ENCODE measurements at regions not wholly inside any gene's neighbourhood (a gene's known extent, or its start where the extent isn't known, plus 50 kb on each side); places are given as distances from the start of the nearest gene placed in this dataset.

- H3K79me2 ChIP-seq (ENCODE audit: insufficient read depth, low read depth): no peaks in the 10 kb centered on the region
- H3K27me3 ChIP-seq (ENCODE audit: insufficient read depth, low read depth): no peaks in the 10 kb centered on the region
- H3K27ac ChIP-seq: no peak overlapping the region
- no peaks in the 10 kb centered on the region for H4K20me1 ChIP-seq (ENCODE audit: insufficient read depth)
- no peak overlapping the region for H3K4me2 ChIP-seq
- H3K9ac ChIP-seq: no peak overlapping the region
- TF ChIP-seq CTCF (conservative IDR thresholded peaks at IDR 0.05; ENCODE audit: low read depth, low read length): no peak
- no peaks in the 10 kb centered on the region for H3K36me3 ChIP-seq (ENCODE audit: insufficient read depth)
- H3K4me1 ChIP-seq (ENCODE audit: low read depth, poor library complexity, severe bottlenecking): no peaks in the 10 kb centered on the region
- no peak overlapping the region for H3K4me3 ChIP-seq (IDR thresholded peaks at IDR 0.05; ENCODE audit: insufficient read depth, low read depth, low read length)
- no peak overlapping the region for H2AFZ ChIP-seq (ENCODE audit: low read depth)
Observed at GRCh38 chr10:33780961-33781360, 446.5 kb upstream of the NRP1 start.

DNA sequence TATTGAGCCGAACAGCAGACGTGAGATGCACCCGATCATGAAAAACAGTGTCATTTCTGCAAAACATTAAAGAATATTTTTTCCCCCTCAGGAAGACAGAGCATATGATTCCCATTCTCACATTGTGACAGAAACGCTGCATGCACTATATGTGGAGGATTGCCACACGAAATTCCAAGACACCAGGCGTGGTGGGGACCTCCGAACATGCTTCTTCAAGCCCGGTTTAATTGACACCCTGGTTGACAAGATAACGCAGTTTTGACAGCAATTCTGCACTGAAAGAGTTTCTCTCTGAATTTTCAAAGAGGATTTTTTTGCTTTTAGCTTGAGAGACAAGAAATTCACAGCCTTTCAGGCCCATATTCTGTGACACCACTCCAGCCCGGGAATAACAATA is 442.8 kb upstream of the NRP1 start:
- Histone ChIP-seq H4K20me1 (ENCODE audit: insufficient read depth) (no peaks in the 10 kb centered on the region), H2AFZ (ENCODE audit: low read depth) (no peak overlapping the region), H3K27me3 (ENCODE audit: insufficient read depth, low read depth) (no peaks in the 10 kb centered on the region), H3K9ac (no peak overlapping the region), H3K4me2 (no peak overlapping the region), H3K4me3 (IDR thresholded peaks at IDR 0.05; ENCODE audit: insufficient read depth, low read depth, low read length) (no peak overlapping the region), H3K79me2 (ENCODE audit: insufficient read depth, low read depth) (no peaks in the 10 kb centered on the region), H3K27ac (no peak overlapping the region), H3K36me3 (ENCODE audit: insufficient read depth) (no peaks in the 10 kb centered on the region), H3K4me1 (ENCODE audit: low read depth, poor library complexity, severe bottlenecking) (no peaks in the 10 kb centered on the region)
- no peak for TF ChIP-seq CTCF (conservative IDR thresholded peaks at IDR 0.05; ENCODE audit: low read depth, low read length)

DNA sequence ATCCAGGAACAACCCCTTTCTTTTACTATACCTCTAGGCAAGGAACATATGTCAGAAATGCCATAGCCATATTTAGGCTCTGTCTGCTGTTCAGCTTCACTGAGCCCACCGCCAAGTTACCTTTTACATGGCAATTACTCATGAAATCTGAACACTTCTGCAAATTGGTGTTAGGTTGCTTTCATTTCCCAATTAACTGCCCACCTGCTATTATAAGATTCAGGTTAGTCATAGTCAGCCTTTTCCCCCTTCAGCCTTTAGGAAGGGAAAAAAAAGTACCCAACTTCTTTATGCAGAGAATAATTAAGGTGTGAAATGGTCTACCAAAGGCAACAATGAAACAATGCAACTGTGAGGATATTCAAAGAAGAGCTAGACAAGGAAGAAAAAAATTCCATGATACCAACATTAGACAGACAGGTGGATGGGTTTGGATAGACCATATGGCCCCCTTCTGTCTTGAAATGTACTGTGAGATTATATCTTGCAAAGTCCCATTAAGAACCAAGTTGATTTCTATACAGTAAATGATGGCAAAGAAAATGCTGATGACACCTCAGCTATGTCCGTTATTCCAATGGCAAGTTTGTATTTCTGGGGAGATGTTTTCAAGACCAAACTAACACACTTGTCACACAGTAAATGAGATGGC is 442.1 kb upstream of the NRP1 start:
- no peaks in the 10 kb centered on the region for H3K27me3 ChIP-seq (ENCODE audit: insufficient read depth, low read depth)
- no peak overlapping the region for H3K4me3 ChIP-seq (IDR thresholded peaks at IDR 0.05; ENCODE audit: insufficient read depth, low read depth, low read length)
- H3K79me2 ChIP-seq (ENCODE audit: insufficient read depth, low read depth): no peaks in the 10 kb centered on the region
- no peaks in the 10 kb centered on the region for H4K20me1 ChIP-seq (ENCODE audit: insufficient read depth)
- H3K9ac ChIP-seq: no peak overlapping the region
- no peak overlapping the region for H2AFZ ChIP-seq (ENCODE audit: low read depth)
- no peaks in the 10 kb centered on the region for H3K4me1 ChIP-seq (ENCODE audit: low read depth, poor library complexity, severe bottlenecking)
- no peaks in the 10 kb centered on the region for H3K36me3 ChIP-seq (ENCODE audit: insufficient read depth)
- no peak for TF ChIP-seq CTCF (conservative IDR thresholded peaks at IDR 0.05; ENCODE audit: low read depth, low read length)
- no peak overlapping the region for H3K4me2 ChIP-seq
- H3K27ac ChIP-seq: no peak overlapping the region

- H3K4me1 ChIP-seq (ENCODE audit: low read depth, poor library complexity, severe bottlenecking): no peaks in the 10 kb centered on the region
- no peak overlapping the region for H3K9ac ChIP-seq
- H3K27me3 ChIP-seq (ENCODE audit: insufficient read depth, low read depth): no peaks in the 10 kb centered on the region
- no peak overlapping the region for H2AFZ ChIP-seq (ENCODE audit: low read depth)
- H3K27ac ChIP-seq: no peak overlapping the region
- no peaks in the 10 kb centered on the region for H3K79me2 ChIP-seq (ENCODE audit: insufficient read depth, low read depth)
- no peak overlapping the region for H3K4me3 ChIP-seq (IDR thresholded peaks at IDR 0.05; ENCODE audit: insufficient read depth, low read depth, low read length)
- H3K4me2 ChIP-seq: no peak overlapping the region
- TF ChIP-seq CTCF (conservative IDR thresholded peaks at IDR 0.05; ENCODE audit: low read depth, low read length): no peak
- H3K36me3 ChIP-seq (ENCODE audit: insufficient read depth): no peaks in the 10 kb centered on the region
- H4K20me1 ChIP-seq (ENCODE audit: insufficient read depth): no peaks in the 10 kb centered on the region
Observed at GRCh38 chr10:33774857-33775256, 440.4 kb upstream of the NRP1 start.

Measured in KMS-11 (cell line).